Activated T-cell treated with anti-CD3 and anti-CD28 coated beads, Interleukin-2, amount 50 U/mL, for 24 hours (primary cell): ENCODE measurements at regions not wholly inside any gene's neighbourhood (a gene's known extent, or its start where the extent isn't known, plus 50 kb on each side); places are given as distances from the start of the nearest gene placed in this dataset.

Source experiments
- DNase-seq: peaks from one replicate; pipeline ENCODE4 v3.0.0-alpha.2; 2020
- H3K27ac Mint-ChIP-seq: 2 replicates; pipeline ENCODE4 v1.8.0; 2020; ENCODE audit warnings: mild to moderate bottlenecking, mixed read lengths
- H3K27me3 Mint-ChIP-seq: 2 replicates; pipeline ENCODE4 v1.8.0; 2020; ENCODE audit warnings: mixed read lengths
- H3K36me3 Mint-ChIP-seq: 2 replicates; pipeline ENCODE4 v1.8.0; 2020; ENCODE audit warnings: low read depth, mixed read lengths
- H3K4me1 Mint-ChIP-seq: 2 replicates; pipeline ENCODE4 v1.8.0; 2020; ENCODE audit warnings: low read depth, mixed read lengths
- H3K4me3 Mint-ChIP-seq: 2 replicates; pipeline ENCODE4 v1.8.0; 2020; ENCODE audit warnings: mild to moderate bottlenecking, moderate library complexity, mixed read lengths
- H3K9me3 Mint-ChIP-seq: 2 replicates; pipeline ENCODE4 v1.8.0; 2020; ENCODE audit warnings: mixed read lengths

DNA sequence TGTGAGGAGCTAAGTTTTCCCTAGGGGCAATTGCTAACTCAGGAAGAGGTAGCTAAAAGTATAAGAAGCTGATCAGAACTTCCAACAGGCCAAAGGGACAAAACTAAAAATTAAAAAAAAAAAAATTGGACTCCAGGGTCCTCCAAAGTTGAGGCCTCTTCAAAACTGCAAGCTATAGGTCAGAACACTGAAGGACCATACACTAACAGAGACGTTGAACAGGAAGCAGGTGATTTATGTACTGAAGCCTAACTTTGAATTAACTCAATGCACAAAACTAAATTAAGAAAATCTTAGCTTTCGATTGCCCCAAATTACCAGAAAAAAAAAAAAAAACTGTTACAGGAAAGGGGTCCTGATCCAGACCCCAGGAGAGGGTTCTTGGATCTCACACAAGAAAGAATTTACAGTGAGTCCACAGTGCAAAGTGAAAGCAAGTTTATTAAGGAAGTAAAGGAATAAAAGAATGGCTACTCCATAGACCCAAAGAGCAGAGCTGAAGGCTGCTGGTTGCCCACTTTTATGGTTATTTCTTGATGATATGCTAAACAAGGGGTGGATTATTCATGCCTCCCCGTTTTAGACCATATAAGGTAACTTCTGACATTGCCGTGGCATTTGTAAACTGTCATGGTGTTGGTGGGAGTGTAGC, 442.8 kb upstream of the NECTIN3 start:
- Mint-ChIP-seq H3K27ac (no peak overlapping the region), H3K9me3 (no peaks in the 10 kb centered on the region), H3K36me3 (no peaks in the 10 kb centered on the region), H3K4me1 (peaks cover 29% of the 10 kb centered on the region), H3K27me3 (no peaks in the 10 kb centered on the region), H3K4me3 (no peak overlapping the region)
- DNase-seq: no peak

DNA sequence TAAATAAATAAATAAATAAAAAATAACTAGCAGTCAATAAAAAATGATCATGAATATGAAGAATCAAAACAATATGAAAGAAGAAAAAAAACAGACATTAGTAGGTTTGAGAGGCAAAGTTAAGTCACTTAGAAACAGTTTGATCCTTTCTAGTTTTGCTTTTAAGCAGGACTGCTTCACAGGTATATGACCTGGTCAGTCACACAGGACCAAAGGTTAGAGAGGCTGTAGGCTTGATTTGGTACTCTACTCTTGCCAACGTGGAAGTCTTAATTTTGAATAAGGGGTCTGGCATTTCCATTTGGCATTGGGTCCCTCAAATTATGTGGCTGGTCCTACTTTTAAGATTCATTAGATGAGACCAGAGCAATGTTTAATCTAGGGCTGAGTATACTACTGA, 441.7 kb upstream of the NECTIN3 start:
- no peak overlapping the region for H3K27ac Mint-ChIP-seq
- H3K36me3 Mint-ChIP-seq: no peaks in the 10 kb centered on the region
- no peaks in the 10 kb centered on the region for H3K27me3 Mint-ChIP-seq
- H3K4me3 Mint-ChIP-seq: no peak overlapping the region
- peaks cover 28% of the 10 kb centered on the region for H3K4me1 Mint-ChIP-seq
- DNase-seq: no peak
- H3K9me3 Mint-ChIP-seq: no peaks in the 10 kb centered on the region

DNA sequence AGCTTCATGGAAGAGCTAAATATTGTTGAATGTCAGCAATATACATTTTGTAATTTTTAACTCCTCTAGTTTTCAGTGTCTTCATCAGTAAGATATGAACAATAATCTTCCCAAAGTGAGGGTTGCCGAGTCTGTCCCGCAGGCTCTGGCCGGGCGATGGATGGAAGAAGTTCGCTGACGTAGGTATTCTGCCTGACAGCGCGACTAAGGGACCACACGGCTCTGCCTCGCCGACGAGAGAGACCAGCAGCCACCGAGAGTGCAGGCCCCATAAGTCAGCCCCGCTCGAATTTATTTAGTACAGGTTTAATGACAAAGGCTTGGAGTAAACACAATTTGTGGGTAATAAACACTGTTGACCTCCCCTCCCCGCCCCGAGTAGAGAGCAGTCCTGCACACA, 427.4 kb upstream of the NECTIN3 start:
- no peaks in the 10 kb centered on the region for H3K36me3 Mint-ChIP-seq
- no peaks in the 10 kb centered on the region for H3K9me3 Mint-ChIP-seq
- H3K27ac Mint-ChIP-seq: no peak overlapping the region
- H3K27me3 Mint-ChIP-seq: peaks cover 2% of the 10 kb centered on the region
- no peak overlapping the region for H3K4me3 Mint-ChIP-seq
- no peaks in the 10 kb centered on the region for H3K4me1 Mint-ChIP-seq
- no peak for DNase-seq

DNA sequence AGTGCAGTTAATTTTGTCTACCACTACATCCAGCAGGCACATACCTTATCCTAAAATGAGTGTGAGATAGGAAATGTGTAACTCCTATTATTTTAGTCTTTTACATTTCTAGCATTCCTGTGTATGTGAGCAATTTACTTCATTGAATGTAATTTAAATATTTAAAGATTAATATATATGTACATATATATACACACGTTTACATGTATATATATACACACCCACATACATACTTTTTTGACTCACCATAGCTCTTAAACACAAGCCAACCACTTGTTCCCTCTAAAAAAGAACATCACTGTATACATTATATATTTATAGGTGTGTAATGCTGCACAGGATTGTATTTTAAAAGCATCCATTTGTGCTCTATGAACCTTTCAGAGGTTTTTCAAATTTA, 425.6 kb upstream of the NECTIN3 start:
- DNase-seq: no peak
- H3K36me3 Mint-ChIP-seq: no peaks in the 10 kb centered on the region
- H3K4me3 Mint-ChIP-seq: no peak overlapping the region
- no peaks in the 10 kb centered on the region for H3K27me3 Mint-ChIP-seq
- no peak overlapping the region for H3K27ac Mint-ChIP-seq
- no peaks in the 10 kb centered on the region for H3K9me3 Mint-ChIP-seq
- H3K4me1 Mint-ChIP-seq: no peaks in the 10 kb centered on the region

DNA sequence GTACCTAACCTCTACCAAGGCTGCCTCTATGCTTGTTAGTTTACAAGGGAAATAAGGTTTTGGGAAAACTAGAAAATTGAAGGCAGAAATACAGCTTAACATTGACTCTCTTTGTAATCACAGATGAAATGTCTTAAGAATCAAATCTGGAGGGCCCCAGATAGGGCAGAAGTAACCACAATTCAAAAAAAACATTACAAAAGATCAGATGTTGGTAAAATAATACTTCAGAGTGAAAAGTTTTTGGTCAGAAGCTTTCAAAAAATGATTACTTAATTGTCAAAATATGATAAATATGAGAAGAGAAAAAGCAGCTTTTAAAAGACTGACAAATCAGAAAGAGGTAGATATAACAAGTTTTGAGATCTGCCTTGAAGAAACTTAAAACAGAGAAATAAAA, 425.1 kb upstream of the NECTIN3 start:
- Mint-ChIP-seq H3K36me3 (no peaks in the 10 kb centered on the region), H3K4me1 (no peaks in the 10 kb centered on the region), H3K4me3 (no peak overlapping the region), H3K27ac (no peak overlapping the region), H3K9me3 (no peaks in the 10 kb centered on the region), H3K27me3 (no peaks in the 10 kb centered on the region)
- DNase-seq: no peak

DNA sequence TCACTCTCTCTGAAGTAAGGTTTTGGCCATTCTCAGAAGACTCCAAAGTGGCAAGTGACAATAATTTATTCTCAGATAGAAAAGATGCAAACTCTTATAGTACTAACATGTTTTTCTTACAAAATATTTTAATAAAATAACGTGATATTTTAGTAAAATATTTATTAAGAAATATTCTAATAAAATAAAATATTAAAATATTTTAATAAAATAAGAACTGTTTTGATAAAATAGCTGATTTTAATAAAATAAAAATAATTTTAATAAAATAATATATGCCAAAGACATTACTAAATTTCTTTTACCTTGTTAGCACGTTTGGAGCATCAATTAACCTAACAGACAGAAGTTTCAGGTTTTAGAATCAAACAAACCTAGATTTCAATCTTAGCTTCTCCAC, 424.0 kb upstream of the NECTIN3 start:
- H3K27me3 Mint-ChIP-seq: no peaks in the 10 kb centered on the region
- DNase-seq: no peak
- H3K27ac Mint-ChIP-seq: no peak overlapping the region
- no peak overlapping the region for H3K4me3 Mint-ChIP-seq
- H3K9me3 Mint-ChIP-seq: no peaks in the 10 kb centered on the region
- no peaks in the 10 kb centered on the region for H3K36me3 Mint-ChIP-seq
- H3K4me1 Mint-ChIP-seq: no peaks in the 10 kb centered on the region

DNA sequence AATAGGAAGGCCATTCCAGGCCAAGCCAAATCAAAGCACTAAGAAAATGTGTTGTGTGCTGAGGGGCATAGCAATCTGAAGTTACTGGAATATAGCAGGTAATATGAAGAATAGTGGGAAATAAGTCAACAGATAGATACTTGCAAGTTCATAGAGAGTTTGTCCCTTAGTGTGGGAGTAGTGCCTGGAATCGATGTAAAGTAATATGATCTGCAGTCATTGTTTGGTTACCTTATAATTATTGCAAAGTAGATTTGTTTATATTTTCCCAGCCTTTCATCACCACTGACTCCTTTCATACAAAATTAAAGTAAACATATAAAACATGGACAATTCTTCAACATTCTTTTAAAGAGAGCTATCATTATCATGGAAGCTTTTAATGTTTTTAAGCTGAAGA, 420.9 kb upstream of the NECTIN3 start:
- Mint-ChIP-seq H3K36me3 (no peaks in the 10 kb centered on the region), H3K27me3 (no peaks in the 10 kb centered on the region), H3K27ac (no peak overlapping the region), H3K4me1 (no peaks in the 10 kb centered on the region), H3K9me3 (no peaks in the 10 kb centered on the region), H3K4me3 (no peak overlapping the region)
- no peak for DNase-seq

DNA sequence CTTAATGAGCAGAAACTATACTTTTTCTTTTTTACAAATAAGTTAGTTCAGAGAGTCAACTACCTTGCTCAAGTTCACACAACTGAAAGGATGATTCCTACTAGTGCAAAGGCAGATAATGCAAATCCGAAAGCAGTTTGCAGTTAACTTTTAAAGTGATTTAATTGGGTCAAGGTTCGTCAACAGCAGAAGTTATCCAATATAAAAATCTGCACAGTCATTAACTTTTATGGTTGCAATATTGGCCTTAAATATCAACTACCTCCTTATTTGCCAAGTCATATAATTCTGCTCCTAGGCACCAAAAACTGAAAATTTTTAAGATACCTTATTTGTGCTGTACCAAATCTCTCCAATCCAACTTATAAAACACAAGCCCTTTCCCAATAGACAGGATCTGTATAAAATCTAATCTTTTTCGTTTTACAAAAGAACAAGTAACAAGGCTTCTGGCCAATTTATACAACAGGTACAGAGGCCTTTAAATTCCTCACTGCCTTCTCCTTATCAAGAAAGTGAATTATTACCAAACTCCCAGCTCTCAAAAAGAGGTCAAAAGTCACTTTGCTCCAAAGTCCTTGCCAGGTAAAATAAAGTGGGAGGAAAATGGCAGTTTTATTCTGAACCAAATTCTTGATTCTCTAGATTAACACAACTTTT, 416.6 kb upstream of the NECTIN3 start:
- DNase-seq: no peak
- H3K36me3 Mint-ChIP-seq: no peaks in the 10 kb centered on the region
- H3K27ac Mint-ChIP-seq: no peak overlapping the region
- no peaks in the 10 kb centered on the region for H3K4me1 Mint-ChIP-seq
- H3K27me3 Mint-ChIP-seq: no peaks in the 10 kb centered on the region
- no peak overlapping the region for H3K4me3 Mint-ChIP-seq
- no peaks in the 10 kb centered on the region for H3K9me3 Mint-ChIP-seq

DNA sequence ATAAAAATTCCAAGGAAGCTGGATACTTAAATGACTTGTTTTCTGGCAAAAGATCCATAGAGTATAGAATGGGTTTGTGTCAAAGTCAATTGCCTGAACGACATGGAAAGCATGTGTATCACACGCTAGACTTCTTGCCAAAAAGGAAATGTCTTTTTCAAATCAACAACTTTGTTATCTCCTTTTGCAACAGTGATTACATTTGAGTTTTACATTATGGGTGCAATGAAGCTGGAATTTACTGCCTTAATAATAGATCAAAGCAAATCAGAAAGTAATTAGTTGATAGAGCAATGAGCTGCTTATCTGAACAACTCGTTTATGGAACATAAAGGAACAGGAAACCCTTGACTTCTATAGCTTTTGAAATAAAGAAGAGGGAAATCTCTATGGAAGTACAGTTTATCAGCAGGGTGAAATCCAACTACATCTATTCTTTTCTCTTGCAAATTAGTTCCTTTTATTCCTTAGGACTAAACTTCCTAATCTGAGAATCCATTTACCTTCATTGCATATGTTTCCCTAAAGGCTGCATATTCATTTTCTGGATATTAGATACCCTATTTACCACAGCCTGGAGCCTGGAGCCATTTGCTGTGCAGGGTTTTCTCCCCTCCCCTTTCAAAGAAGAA, 415.1 kb upstream of the NECTIN3 start:
- no peak overlapping the region for H3K27ac Mint-ChIP-seq
- H3K27me3 Mint-ChIP-seq: no peaks in the 10 kb centered on the region
- DNase-seq: no peak
- H3K36me3 Mint-ChIP-seq: no peaks in the 10 kb centered on the region
- no peaks in the 10 kb centered on the region for H3K9me3 Mint-ChIP-seq
- H3K4me1 Mint-ChIP-seq: no peaks in the 10 kb centered on the region
- H3K4me3 Mint-ChIP-seq: no peak overlapping the region

DNA sequence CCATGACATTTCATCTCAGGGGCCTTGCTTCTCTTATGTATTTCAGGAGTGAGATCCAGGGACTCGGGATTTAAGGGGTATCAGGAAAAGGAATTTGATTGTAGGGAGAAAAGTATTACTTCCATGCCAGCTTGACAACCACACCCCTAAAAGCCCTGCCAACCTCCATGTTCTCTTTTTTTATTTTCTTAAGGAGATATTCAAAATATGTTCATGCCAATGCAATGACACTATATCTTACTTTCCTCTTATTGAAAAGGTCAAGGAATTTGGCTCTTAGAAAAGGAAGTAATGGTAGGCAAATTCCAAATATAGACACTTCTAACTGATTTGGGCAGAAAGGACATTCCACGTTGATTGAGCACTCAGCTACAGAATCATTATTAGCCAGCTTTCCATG, 407.5 kb upstream of the NECTIN3 start:
- Mint-ChIP-seq H3K4me3 (no peak overlapping the region), H3K27me3 (peaks cover 3% of the 10 kb centered on the region), H3K36me3 (no peaks in the 10 kb centered on the region), H3K9me3 (peaks cover 3% of the 10 kb centered on the region), H3K4me1 (no peaks in the 10 kb centered on the region), H3K27ac (no peak overlapping the region)
- no peak for DNase-seq

DNA sequence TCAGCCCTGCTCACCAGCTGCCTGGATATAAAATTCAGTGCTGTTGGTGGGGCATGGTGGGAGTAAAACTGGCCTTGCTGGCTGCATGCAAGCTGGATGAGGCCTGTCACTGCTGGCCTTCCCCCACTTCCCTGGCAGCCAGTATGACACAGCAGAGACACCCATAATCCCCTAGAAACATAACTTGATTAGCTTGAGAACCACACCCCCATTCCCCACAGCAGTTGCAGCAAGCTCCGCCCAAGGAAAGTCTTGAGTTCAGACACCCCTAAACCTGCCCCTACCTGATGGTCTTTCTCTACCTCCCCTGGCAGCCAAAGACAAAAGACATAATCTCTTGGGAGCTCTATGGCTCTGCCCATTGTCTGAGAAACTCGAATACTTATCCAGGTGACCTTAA, 405.1 kb upstream of the NECTIN3 start:
- H3K27ac Mint-ChIP-seq: no peak overlapping the region
- no peak for DNase-seq
- peaks cover 13% of the 10 kb centered on the region for H3K9me3 Mint-ChIP-seq
- no peaks in the 10 kb centered on the region for H3K4me1 Mint-ChIP-seq
- H3K36me3 Mint-ChIP-seq: no peaks in the 10 kb centered on the region
- H3K4me3 Mint-ChIP-seq: no peak overlapping the region
- H3K27me3 Mint-ChIP-seq: peaks cover 9% of the 10 kb centered on the region

DNA sequence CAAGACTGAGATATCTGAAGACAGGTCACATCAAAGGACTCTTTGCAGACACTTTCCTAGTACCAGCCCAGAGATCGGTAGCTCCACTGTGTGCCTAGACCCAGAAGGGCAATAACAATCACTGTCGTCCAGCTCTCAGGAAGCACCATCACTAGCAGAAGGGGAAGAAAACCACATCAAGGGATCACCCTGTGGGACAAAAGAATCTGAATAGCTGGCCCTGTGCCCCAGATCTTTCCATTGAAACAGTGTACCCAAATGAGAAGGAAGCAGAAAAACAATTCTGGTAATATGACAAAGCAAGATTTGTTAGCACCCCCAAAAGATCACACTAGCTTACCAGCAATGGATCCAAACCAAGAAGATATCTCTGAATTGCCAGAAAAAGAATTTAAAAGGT, 404.4 kb upstream of the NECTIN3 start:
- H3K27me3 Mint-ChIP-seq: peaks cover 9% of the 10 kb centered on the region
- H3K27ac Mint-ChIP-seq: no peak overlapping the region
- peaks cover 13% of the 10 kb centered on the region for H3K9me3 Mint-ChIP-seq
- H3K36me3 Mint-ChIP-seq: no peaks in the 10 kb centered on the region
- H3K4me3 Mint-ChIP-seq: no peak overlapping the region
- no peaks in the 10 kb centered on the region for H3K4me1 Mint-ChIP-seq
- no peak for DNase-seq

DNA sequence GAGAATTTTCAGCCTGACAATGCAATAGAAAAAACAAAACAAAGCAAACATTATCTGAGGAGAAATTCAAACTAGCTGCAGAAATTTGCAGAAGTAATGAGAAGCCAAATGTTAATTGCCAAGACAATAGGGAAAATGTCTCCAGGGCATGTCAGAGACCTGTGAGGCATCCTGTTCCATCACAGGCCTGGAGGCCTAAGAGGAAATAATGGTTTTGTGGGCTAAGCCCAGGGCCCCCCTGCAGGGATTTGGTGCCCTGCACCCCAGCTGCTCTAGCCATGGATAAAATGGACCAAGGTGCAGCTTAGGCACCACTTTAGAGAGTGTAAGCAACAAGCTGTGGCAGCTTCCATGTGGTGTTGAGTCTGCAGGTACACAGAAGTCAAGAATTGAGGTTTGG, 401.2 kb upstream of the NECTIN3 start:
- peaks cover 5% of the 10 kb centered on the region for H3K27me3 Mint-ChIP-seq
- no peak for DNase-seq
- H3K27ac Mint-ChIP-seq: no peak overlapping the region
- no peaks in the 10 kb centered on the region for H3K36me3 Mint-ChIP-seq
- H3K4me3 Mint-ChIP-seq: no peak overlapping the region
- no peaks in the 10 kb centered on the region for H3K4me1 Mint-ChIP-seq
- peaks cover 10% of the 10 kb centered on the region for H3K9me3 Mint-ChIP-seq

DNA sequence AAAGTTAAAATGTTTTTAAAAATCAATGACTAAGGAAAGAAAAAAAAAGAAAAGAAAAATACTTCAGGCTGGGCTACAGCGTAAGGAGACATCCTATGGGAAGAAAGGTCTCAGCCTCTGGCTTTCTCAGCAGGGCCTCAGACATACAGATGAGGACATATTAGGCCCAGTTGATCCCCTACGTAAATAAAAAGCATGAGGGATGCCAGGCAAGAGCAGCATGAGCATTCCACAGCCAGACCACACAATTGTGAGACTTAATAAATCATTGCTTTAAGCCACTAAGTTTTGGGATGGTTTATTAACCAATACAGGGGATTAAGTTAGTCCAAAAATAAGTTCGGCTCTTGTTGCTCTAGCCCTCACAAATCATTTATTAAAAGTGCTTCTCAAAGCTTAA, 394.1 kb upstream of the NECTIN3 start:
- no peaks in the 10 kb centered on the region for H3K9me3 Mint-ChIP-seq
- no peak for DNase-seq
- no peaks in the 10 kb centered on the region for H3K27me3 Mint-ChIP-seq
- no peak overlapping the region for H3K4me3 Mint-ChIP-seq
- no peak overlapping the region for H3K27ac Mint-ChIP-seq
- H3K36me3 Mint-ChIP-seq: no peaks in the 10 kb centered on the region
- H3K4me1 Mint-ChIP-seq: no peaks in the 10 kb centered on the region

DNA sequence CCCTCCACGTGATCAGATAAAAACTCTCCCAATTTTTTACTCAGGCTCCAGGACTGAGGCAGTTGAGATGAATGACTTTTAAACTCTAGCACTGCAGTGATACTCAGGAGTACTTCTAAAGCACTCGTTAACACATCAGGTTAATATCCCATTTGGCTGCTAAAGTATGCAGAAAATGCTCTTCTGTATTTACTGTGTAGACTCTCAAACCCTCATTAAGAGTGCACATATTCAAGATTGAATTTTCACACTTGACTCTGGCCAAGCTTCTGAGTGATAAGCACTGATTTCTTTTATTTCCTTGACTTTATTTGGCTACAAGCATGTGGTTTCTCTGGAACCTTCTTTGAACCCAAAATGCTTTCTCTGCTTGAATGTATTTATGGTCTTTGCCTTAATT, 392.3 kb upstream of the NECTIN3 start:
- Mint-ChIP-seq H3K27ac (no peak overlapping the region), H3K4me3 (no peak overlapping the region), H3K36me3 (no peaks in the 10 kb centered on the region), H3K9me3 (no peaks in the 10 kb centered on the region), H3K4me1 (no peaks in the 10 kb centered on the region), H3K27me3 (peaks cover 6% of the 10 kb centered on the region)
- DNase-seq: no peak
